Colonic mucosa (tissue), 4 donors: ENCODE measurements at regions not wholly inside any gene's neighbourhood (a gene's known extent, or its start where the extent isn't known, plus 50 kb on each side); places are given as distances from the start of the nearest gene placed in this dataset.
A peak's percentile ranks its signal among the peaks of the same experiment; 100 is the strongest.

Source experiments
- DNase-seq: peaks from one replicate; pipeline ENCODE4 v3.0.0-alpha.2; 2020
- H3K27ac ChIP-seq: fragments of 200-600 bp; one replicate; pipeline ENCODE4 v1.8.0; 2021
- H3K27me3 ChIP-seq: fragments of 200-600 bp; one replicate; pipeline ENCODE4 v1.8.0; 2021
- H3K36me3 ChIP-seq: fragments of 200-600 bp; one replicate; pipeline ENCODE4 v1.8.0; 2021
- H3K4me1 ChIP-seq: fragments of 200-600 bp; one replicate; pipeline ENCODE4 v1.8.0; 2021; ENCODE audit warnings: mild to moderate bottlenecking
- H3K4me3 ChIP-seq: fragments of 200-600 bp; one replicate; pipeline ENCODE4 v1.8.0; 2021
- H3K9ac ChIP-seq, 2 donors: one replicate each; pipeline ENCODE4 v1.7.0; 2013; ENCODE audit warnings: control low read depth in 2 of 2, low read depth in 2 of 2, low read length in 2 of 2
- H3K9me3 ChIP-seq: fragments of 200-600 bp; one replicate; pipeline ENCODE4 v1.8.0; 2021
- CTCF ChIP-seq: fragments of 200-600 bp; IDR thresholded peaks from one replicate; pipeline ENCODE4 v1.8.0; 2022; ENCODE audit warnings: antibody characterized with exemption, mild to moderate bottlenecking
- intact Hi-C: fragments of 100-400 bp; cut with DNase I; formaldehyde crosslinking; loops from one replicate; pipeline ENCODE4 v1.14.1; 2022
- donor health status: healthy.
- donor health status: DM: no; HTN: no; CAD: no.
- donor health status: DM: no; HTN: no; CAD: no.

DNA sequence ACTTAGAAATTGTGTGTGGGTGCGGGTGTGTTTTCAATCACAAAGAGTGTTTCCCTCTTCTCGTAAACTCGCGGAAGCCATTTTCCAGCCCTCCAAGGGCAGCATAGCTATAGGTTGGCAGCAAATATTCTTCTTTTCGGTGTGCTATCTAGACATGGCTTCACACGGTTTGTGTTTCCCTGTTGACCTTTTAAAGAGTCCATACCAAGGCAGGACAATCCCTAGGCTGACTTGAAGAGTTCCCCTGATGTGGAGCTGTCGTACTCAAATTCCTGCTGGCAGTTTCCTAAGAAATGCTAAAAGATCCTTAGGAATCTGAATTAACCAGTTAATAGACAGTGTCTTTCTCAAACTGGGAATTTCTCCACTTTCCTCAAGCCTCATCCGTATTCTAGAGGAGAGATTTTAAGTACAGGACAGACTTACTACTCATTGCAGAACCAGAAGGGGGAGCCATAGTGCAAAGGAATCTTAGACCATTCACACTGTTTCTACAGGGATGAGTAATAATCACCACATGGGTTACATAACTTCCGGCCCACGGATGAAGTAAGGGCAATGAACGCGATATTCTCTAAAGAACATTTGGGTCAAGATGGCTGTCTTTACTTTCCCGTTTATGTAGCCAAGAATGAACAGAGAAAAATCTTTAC, 288.6 kb upstream of the ELAC2 start:
- Histone ChIP-seq H3K9me3 (no peaks in the 10 kb centered on the region), H3K9ac (no peak overlapping the region), H3K27me3 (no peaks in the 10 kb centered on the region), H3K27ac (no peak overlapping the region), H3K4me3 (no peak overlapping the region), H3K36me3 (no peaks in the 10 kb centered on the region), H3K4me1 (no peaks in the 10 kb centered on the region)
- no peak for TF ChIP-seq CTCF
- no peak for DNase-seq
- intact Hi-C loops: no loop called here

- Histone ChIP-seq H3K27me3 (no peaks in the 10 kb centered on the region), H3K9ac (no peak overlapping the region), H3K4me3 (no peak overlapping the region), H3K36me3 (no peaks in the 10 kb centered on the region), H3K4me1 (no peaks in the 10 kb centered on the region), H3K27ac (no peak overlapping the region), H3K9me3 (no peaks in the 10 kb centered on the region)
- TF ChIP-seq CTCF: no peak
- DNase-seq: no peak
- intact Hi-C loops: no loop called here
Observed at GRCh38 chr17:13302983-13303382, 285.2 kb upstream of the ELAC2 start.

DNA sequence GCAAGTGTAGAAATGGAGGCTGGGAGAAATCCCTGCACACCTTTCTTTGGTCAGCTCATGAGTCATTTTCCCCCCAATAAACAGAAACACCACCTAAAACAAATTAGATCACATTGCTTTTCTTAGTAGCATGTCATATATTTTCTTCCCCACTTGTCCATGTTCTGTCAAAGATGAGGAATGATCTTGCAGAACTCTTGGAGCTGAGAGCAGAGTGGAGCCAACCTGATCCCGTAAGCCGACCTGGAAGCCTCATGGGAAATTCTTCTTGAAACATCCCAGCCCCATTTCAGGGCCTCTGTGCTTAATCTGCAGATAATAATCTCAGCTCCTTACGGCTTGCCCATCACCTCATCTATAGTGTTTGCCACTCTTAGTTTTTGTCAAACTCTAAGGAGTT, 284.6 kb upstream of the ELAC2 start:
- no peak for TF ChIP-seq CTCF
- intact Hi-C loops: no loop called here
- Histone ChIP-seq H3K9ac (no peak overlapping the region), H3K36me3 (no peaks in the 10 kb centered on the region), H3K27me3 (no peaks in the 10 kb centered on the region), H3K4me1 (no peaks in the 10 kb centered on the region), H3K4me3 (no peak overlapping the region), H3K27ac (no peak overlapping the region), H3K9me3 (no peaks in the 10 kb centered on the region)
- DNase-seq: no peak

DNA sequence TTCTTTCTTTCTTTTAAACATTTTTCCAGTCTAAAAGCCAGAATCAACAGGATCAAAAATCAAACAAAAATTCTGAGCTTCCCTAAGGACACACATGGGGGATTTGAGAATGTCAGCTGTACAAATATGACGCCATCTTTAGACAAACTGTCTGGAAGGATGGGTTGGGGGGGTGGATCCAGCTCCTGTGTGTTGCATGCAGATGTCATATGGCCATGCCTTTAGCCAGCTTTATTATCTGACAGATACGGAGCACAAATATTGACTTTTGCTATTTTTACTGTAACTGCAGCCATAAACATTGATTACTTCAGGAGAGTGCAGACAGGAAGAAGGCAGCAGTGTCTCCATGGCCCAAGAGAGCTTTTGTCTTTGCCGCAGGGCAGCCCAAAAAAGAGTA, 279.4 kb upstream of the ELAC2 start:
- no peak overlapping the region for H3K9ac ChIP-seq
- no peak overlapping the region for H3K4me3 ChIP-seq
- TF ChIP-seq CTCF: no peak
- peak; percentile 65 for DNase-seq
- no peaks in the 10 kb centered on the region for H3K27me3 ChIP-seq
- no peak overlapping the region for H3K27ac ChIP-seq
- H3K36me3 ChIP-seq: no peaks in the 10 kb centered on the region
- no peaks in the 10 kb centered on the region for H3K9me3 ChIP-seq
- H3K4me1 ChIP-seq: no peaks in the 10 kb centered on the region
- intact Hi-C loops: no loop called here

- no peaks in the 10 kb centered on the region for H3K4me1 ChIP-seq
- no peaks in the 10 kb centered on the region for H3K9me3 ChIP-seq
- no peak overlapping the region for H3K9ac ChIP-seq
- intact Hi-C loops: no loop called here
- no peak overlapping the region for H3K27ac ChIP-seq
- no peaks in the 10 kb centered on the region for H3K27me3 ChIP-seq
- no peaks in the 10 kb centered on the region for H3K36me3 ChIP-seq
- H3K4me3 ChIP-seq: no peak overlapping the region
- DNase-seq: no peak
- no peak for TF ChIP-seq CTCF
Observed at GRCh38 chr17:13293421-13293820, 275.6 kb upstream of the ELAC2 start.

GRCh38 chr17:13292291-13292690, 274.5 kb upstream of the ELAC2 start:
- Histone ChIP-seq H3K27me3 (no peaks in the 10 kb centered on the region), H3K27ac (no peak overlapping the region), H3K9ac (no peak overlapping the region), H3K4me1 (no peaks in the 10 kb centered on the region), H3K9me3 (no peaks in the 10 kb centered on the region), H3K4me3 (no peak overlapping the region), H3K36me3 (no peaks in the 10 kb centered on the region)
- no peak for DNase-seq
- intact Hi-C loops: no loop called here
- no peak for TF ChIP-seq CTCF
